PC-3 (cell line): ENCODE measurements at regions not wholly inside any gene's neighbourhood (a gene's known extent, or its start where the extent isn't known, plus 50 kb on each side); places are given as distances from the start of the nearest gene placed in this dataset.

Experiments
- EZH2phosphoT487 ChIP-seq: fragments of 300-600 bp; sonication (generic); IDR thresholded peaks from 2 replicates; pipeline ENCODE4 v1.6.1; 2018; ENCODE audit warnings: mild to moderate bottlenecking, antibody characterized with exemption, low read length, borderline replicate concordance
- TF ChIP-seq, protein P1 (sequence below): fragments of 300-600 bp; sonication (generic); conservative IDR thresholded peaks from 2 replicates; pipeline ENCODE4 v1.5.1; 2017; ENCODE audit warnings: antibody characterized with exemption, low read depth, mild to moderate bottlenecking, low read length

GRCh38 chr13:44045180-44045562 lies 165.5 kb downstream of the LACC1 start:
- TF ChIP-seq, protein P1, sequence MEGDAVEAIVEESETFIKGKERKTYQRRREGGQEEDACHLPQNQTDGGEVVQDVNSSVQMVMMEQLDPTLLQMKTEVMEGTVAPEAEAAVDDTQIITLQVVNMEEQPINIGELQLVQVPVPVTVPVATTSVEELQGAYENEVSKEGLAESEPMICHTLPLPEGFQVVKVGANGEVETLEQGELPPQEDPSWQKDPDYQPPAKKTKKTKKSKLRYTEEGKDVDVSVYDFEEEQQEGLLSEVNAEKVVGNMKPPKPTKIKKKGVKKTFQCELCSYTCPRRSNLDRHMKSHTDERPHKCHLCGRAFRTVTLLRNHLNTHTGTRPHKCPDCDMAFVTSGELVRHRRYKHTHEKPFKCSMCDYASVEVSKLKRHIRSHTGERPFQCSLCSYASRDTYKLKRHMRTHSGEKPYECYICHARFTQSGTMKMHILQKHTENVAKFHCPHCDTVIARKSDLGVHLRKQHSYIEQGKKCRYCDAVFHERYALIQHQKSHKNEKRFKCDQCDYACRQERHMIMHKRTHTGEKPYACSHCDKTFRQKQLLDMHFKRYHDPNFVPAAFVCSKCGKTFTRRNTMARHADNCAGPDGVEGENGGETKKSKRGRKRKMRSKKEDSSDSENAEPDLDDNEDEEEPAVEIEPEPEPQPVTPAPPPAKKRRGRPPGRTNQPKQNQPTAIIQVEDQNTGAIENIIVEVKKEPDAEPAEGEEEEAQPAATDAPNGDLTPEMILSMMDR: no peak
- TF ChIP-seq EZH2phosphoT487: no peak
